ENCODE measurements at regions not wholly inside any gene's neighbourhood (a gene's known extent, or its start where the extent isn't known, plus 50 kb on each side); places are given as distances from the start of the nearest gene placed in this dataset.

DNA sequence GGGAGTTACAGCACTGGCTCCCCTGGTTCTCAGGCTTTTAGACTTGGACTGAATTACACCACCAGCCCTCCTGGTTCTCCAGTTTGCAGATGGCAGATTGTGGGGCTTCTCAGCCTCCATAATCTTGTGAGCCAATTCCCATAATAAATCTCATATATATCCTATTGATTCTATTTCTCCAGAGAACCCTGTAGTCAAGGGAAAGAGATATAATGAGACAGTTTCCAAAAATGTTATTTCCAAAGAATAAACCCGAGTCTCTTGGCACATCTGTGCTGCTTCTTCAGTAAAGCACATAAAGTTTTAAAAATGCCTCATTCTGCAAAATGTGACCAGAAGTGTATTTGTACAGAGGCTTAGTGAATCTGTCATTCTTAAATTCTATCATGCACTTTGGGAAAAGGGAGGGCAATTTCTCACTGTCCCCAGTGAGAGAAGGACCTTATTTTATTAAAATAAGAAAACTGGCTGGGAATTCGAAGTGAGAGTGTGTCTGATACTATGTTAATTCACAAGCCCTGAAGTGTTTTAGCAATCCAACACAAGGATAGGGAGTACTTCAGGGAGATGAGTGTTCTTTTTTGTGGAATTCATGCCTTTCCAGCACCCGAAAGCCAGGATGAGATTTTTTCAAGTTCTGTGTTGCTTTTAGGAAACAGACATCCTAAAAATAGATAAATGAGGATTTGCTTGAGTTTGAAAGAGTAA, 282.4 kb upstream of the CHAC2 start:
- DNase-seq: no peak

DNA sequence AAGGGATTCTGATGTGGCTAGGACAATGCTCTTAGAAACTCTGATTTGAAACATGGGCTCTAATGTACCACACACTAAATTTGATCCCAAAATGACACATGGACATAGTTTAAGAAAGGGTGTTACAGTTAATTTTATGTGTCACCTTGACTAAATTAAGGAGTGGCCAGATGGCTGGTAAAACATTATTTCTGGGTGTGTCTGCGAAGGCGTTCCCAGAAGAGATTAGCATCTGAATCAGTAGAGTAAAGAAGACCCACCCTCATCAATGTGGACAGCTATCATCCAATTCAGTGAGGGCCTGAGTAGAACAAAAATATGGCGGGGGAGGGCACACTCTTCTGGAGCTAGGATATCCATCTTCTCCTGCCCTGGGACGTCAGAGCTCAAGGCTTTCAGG, 283.1 kb upstream of the CHAC2 start:
- no peak for DNase-seq

DNA sequence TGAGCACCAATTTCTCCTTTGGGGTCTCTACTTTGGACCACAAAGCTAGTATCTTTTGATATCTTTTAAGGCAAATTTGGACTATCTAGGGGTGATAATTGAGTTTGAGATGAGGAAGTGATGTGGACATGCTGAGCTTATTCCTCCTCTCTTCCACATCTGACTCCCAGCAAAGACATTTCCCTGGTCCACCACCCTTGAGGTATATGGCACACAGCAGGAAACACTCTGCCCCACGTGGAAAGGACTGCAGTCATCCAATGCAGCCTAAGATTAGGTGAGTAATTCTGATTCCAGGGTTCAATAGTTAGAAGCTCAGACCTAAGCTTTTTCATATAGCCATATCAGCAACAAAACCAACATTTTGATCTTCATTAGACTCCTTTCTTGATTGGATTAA, 290.1 kb upstream of the CHAC2 start:
- no peak for DNase-seq

DNA sequence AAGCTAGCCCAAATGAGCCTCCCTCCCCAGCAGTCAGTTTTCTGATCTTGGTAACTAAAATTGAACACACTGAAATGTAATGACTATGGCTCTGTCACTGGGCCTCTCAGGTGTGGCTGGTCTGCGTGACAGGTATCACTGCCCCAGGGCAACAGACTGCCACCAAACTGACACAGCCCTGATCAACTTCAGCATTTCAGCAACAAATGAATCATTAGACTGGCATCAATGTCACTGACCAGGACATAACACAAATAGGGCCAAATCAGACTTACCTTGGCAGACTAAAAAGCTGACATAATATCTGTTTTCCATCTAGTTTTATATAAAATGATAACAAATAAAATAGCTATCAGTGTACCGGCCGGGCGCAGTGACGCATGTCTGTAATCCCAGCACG, 290.8 kb upstream of the CHAC2 start:
- DNase-seq: no peak

DNA sequence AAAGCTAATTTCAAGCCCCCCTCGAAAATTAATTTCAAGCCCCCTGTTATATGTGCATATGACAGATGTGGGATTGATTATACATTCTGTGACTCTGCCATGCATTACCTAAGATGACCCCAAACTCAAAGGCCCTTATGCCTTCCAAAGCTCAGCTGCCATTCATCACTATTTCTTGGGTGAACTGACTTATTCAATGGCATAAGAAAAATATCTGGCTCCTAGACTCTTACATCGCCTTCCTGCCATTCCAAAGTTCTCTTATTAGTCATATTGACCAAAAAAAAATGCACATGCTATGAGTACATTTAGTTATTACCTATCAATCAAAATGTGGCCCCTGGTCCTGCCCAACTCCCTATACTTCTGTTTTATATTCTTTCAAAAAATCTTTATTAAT, 291.8 kb upstream of the CHAC2 start:
- no peak for DNase-seq

DNA sequence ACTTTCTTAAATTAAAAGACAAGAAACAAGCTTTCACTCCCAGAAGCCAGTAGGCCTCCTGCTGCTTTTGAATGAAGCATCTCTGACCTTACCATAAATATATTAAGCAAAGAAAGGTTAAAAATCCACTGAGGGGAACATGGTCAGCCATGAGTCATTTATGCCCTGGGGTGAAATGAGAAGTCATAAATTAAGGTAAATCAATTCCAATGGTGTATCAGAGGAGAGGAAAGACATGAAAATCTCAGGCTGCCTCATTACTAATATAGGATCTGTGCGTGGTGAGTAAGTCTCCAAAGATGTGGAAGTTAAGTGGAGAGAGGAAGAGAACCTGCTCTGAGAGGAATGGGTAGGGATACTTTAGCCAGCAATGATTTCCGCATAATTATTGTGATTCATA, 292.3 kb upstream of the CHAC2 start:
- DNase-seq: no peak

DNA sequence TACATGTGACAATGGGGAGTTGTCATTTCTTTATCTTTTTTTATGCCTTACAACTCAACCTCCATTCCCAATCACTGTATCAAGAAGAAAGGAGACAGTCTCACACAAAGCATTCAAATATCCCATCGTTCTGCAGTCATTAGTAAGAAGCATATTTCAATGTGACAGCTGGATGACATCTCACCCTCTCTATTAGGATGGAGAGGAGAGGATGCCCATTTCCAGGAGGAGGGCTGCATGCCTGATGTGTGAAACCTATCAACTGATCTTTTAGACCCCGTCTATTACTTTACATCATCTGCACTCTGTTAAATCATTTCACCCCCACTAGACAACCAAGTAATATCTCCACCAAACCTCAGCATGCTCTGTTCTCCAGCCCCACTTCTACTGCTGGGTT, 292.7 kb upstream of the CHAC2 start:
- no peak for DNase-seq

DNA sequence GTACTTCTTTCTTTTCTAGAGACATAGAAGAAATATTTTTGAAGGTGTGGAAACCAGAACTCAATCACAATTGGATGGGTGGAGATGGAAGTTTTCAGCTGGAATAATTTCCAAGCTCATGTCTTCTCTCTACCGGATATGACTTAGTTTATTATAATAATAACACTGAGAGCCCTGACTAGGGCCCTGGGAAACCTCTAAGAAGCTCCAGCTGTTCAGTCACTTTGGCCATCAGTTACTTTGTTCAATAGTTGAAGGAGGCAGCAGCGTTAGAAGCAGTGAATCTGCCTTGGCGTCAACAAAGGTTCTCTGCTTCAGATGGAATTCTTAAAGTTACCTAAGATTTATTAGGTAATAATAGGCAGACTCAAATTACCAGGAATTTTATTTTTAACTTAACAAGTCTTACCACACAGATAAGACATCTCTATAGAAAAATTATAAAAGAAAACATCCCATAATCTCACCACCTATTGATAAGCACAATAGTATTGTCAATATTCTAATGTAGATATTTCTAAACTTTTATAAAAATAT, 293.8 kb upstream of the CHAC2 start:
- DNase-seq: no peak

DNA sequence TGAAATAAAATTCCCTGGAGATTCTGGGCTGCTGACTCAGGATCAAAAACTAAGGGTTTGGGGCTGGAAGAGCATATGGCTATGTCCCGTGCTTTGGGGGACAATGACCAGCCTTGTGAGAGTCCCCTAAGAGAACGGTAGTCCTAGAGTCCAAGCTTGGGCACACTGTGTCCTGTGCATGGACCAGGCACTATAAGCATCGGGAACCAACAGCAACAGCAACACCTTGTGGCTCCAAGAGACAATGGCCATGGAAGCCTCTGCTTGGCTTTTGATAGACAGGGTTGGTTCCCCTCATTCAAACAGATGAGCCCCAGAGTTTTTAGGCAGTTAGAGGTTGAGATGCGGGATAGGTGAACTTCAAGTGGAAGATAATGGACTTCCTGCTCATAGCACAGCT, 294.4 kb upstream of the CHAC2 start:
- no peak for DNase-seq

DNA sequence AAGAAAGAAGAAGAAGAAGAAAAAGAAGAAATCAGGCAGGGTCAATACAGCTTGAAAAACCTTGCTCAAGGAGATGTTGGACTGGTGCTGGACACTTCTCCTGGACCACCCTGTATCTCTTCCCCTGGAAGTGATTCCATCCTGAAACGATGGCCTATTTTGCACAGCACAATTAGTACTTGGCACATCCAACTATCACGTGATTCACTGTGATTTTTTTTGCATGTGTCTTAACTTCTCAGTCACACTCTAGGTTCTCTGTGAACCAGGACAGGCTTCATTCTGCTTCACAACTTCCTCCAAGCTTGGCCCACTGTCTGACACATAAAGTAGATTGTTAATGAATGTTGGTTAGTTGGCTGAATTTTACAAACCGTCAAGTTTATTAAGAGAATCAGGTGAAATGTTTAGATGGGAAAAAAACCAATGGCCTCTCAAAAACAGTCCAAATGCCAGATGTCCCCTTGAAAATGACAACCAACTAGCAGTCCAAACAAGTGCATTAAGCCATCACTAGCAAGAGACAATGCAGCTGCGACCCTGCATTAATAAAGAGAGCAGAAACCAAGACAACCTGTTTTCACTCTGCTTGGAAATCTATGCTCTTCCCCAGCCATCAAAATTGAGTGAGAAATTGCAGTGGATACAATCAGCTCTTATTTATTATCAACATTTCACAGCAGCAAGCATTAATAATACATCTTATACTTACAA, 300.0 kb upstream of the CHAC2 start:
- no peak for DNase-seq

DNA sequence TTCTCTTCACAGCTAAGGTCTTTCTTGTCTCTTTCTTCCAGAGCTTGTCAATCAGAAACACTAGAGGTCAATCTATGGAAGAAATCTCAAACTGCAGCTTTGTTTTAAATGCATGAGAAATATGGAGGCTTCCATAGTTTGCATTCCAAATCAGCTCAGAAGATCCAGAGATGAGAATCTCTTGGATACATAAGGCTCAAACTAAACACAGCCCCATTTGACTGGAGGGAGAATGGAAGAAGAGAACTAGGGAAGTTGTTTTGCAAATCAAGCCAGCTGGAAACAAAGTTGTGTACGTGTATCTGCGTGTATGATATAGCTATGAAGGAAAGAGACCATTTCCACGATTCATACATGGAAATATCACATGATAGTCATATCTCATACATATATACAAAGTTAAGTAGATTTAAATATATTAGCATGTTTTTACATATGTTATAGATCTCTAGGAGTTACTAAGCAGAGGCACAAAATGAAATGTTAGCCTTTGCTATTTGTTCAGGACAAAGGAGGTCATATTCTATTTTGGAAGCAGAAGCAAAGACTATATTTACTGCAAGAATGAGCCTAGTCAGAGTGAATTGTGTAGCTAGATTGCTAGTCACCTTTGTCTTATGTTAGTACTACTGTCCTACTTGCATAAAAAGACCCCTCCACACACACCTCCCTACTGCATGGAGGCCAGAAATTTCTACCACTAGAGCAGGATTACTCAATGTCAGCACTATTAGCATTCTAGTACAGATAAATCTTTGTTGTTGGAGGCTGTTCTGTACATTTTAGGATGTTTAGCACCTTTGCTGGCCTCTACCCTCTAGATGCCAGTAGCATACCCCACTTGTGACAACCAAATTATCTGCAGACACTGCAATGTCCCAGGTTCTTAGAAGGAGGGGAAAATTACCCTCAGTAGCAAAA, 303.5 kb upstream of the CHAC2 start:
- no peak for DNase-seq

DNA sequence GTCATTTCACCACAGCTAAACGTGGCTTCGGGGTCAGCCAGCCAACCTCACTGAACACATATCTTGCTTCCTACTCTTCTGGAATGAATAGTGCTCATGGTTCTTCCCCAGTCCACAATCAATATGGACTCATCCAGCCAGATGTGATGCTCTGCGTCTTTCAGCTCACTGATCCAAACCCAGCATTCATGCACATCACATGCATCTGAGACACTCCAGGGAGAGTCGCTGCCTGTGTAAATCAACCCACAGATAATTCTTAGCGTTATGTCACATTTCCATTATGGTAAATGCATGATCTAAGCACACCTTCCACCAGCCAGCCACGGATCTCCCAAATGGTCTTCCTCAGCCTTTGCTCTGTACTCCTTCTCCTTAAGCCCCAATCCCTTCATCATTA, 306.7 kb upstream of the CHAC2 start:
- no peak for DNase-seq

DNA sequence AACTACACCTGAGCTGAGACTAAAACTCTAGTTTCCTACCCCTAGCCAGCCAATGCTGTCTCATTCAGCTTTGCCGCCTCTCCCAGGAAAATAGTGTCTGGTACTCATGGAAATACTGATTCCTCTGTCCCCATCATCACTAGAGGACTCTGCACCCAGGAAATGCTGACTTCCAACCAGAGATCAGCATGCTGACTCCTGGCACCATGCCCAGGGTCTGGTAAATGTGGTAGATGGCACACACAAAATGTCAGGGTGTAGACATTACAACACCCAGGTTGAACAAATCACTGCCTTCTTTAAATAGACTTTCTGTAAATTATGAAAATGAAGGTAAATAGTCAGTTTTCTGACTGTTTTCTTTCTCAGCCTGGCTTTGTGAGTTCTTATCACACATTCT, 307.3 kb upstream of the CHAC2 start:
- no peak for DNase-seq

DNA sequence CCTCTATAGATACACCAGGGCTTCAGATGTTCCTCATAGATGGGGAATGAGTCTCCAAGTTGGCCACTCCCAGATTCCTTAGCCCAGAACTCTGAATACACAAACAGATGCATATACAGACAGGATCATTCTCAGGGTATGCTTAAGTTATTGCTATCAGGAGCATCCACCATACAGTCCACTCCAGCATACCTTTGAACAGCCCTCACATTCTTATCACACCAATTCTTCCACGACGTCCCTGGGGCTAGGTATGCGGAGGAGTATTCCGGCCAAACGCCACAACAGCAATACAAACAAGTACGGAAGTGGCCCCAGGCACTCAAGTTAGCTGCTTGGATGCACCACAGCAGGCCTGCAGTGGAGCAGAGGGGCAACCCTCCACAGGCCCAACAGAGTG, 312.5 kb upstream of the CHAC2 start:
- no peak for DNase-seq

DNA sequence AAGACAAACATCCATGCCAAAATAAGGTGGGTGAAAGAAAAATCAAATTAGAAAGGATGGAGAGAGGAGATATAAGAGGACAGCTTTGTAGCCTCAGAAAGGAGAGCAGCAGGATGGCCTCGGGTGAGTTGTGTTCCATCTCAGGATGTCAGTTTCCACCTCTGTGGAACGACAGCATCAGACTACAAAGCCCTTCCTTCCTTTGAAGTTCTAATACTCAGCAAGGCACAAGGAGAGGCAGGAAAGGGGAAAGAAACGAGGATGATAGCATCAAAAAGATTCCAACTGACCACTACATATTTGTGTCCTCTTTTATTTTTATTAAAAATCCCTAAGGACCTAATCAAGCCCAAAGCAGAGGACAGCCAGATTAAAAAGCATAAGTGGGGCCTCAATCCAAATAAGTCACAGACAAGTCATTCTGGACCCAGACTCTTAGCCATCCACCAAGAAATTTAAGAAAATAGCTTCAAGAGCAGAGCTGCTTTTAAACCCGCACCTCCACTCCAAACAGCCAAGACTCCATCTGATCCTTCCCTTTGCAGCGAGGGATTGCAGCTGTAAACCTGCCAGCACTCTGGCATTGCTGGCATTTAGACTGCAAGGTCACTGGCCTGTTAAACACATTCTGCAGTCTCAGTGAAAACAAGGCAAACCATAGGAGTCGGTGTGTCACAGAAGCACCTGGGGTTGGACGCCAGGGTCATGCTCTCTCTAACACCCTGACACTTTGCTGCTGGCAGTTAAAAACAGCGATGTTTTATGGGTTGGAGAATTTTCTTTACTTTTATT, 314.5 kb upstream of the CHAC2 start:
- DNase-seq: no peak

DNA sequence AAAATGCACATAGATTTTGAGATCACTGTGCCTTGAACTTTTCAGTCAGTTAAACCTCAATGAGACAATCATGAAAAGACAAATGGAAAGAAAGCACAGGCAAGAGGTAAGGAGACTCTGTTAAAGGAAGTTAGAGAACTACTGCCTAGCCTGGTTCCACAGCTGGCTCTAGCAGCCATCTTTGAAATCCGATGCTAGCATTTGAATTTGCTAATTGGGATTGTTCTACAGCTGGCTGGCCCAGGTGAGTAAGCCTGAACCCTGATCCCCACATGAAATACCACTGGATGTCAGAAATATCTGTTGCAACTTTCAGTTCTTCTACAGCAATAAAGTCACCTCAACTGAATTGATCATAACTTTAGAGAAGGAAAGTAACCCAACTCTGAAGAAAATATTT, 315.2 kb upstream of the CHAC2 start:
- no peak for DNase-seq

DNA sequence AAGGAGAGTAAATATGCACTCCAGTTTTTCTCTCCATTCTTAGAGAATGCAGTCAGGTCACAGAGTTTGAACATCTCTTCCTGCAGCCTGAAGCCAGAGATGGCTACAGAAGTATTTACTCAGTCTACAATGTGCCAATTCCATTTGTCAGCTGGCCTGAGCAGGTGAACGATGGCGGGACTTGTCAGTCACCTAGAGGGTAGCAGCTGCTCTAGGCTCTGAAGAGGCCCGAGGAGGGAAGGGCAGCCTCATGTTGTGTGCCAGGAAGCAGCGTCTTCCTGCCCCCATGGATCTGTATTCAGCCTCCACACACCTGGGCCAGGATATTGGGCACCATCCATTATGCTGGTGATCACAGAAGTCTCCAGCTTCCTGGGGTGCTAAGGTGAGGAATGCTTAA, 316.7 kb upstream of the CHAC2 start:
- no peak for DNase-seq

DNA sequence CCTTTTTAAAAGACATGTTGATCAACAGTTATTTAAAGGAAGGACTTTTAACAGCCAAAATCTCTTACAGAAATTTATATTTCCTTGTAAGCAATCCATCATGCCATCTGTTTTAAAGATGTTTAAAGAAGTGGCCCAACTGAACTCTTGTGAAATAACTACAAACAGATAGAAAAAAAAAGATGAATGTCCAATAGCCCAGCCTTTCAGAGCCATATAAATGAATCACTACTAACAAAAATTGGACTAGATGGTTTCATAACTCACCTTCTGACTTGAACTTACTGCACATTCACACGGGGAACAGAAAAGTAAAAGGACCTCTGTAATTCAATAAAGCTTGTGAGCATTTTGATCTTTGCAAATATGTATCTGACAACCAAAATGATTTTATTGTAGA, 319.0 kb upstream of the CHAC2 start:
- no peak for DNase-seq

DNA sequence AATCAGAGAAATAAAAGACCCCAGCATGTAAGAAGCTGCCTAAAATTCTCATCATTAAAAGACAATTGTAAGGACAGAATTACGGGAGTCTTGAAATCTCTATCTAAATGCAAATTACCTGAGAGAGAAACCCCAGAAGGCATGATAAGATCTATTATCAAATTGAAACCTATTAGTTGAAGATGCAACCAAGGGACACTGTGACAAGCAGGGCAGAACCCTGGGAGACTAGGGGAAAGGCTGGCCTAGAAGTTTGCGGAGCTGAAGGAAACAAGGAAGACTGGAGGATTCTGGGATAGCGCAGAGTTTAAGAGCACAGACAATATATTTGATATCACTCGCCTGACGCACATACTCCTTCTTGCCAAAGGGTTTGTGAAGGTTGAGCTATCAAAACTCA, 319.5 kb upstream of the CHAC2 start:
- DNase-seq: no peak

DNA sequence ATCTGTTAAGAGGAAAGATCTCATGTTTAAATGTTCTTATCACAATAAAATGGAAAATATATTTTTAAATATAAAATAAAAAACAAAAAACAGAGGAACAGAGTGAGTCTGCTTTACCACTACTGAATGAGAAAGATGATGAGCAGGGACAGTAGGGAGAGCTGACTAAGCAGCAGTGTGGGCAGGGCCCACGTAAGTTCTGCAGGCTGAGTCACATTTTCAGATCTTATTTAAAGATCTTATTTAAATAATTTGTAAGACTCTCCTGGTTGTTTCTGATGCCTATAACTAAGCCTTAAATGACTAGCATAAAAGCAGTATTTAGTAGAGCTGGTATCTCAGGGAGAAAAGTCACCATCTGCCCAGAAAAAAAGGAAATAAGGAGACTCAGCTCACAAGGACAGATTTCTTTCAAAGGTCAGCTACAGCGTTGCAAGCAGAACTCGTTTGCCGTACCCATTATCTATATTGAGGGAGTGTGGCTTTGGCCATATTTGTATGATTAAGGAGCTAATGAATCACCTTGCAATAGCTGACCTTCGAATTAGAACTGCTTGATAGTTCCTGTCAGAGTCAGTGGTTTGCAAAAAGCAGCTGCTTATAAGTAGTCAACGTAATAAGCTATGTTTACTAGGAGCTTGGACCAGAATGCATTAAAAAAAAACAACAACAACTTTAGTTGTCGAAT, 322.1 kb upstream of the CHAC2 start:
- peak; percentile 15 for DNase-seq

DNA sequence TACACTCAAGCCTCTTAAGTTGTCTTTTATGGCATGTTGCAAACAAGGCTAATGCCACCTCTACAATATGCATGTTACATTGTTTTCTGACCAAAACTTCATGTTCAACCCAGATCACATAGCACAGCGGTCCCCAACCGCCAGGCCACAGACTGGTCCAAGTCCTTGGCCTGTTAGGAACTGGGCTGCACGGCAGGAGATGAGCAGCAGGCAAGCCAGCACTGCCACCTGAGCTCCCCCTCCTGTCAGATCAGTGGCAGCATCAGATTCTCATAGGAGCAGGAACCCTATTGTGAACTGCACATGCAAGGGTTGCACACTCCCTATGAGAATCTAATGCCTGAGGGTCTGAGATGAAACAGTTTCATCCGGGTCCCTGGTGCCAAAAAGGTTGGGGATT, 324.8 kb upstream of the CHAC2 start:
- no peak for DNase-seq

DNA sequence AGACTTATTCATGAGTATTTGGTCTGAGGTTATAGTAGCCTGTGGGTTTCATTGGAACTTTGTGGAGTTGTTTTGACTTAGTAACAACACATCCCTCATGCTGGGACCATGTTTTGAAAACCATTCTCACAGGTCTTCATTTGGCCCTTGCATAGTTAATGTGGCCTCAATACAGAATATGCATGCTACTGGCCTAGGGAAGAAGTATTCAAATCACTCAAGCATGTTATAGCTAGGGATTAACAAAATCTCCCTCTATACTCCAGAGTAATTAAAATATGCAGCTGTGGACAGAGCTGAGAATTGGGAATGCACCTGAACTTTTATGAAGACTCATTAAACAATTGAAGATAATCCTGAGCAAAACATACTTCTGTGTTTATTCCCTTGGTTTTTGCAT, 325.5 kb upstream of the CHAC2 start:
- DNase-seq: no peak

Measured in stimulated activated CD4-positive, alpha-beta T cell treated with anti-CD3 and anti-CD28 coated beads, Interleukin-15, amount 100 ng/mL, for 24 hours (primary cell).